Keratinocyte (primary cell): ENCODE measurements at regions not wholly inside any gene's neighbourhood (a gene's known extent, or its start where the extent isn't known, plus 50 kb on each side); places are given as distances from the start of the nearest gene placed in this dataset.

ENCODE experiments used
- DNase-seq: peaks from one replicate; pipeline ENCODE4 v3.0.0-alpha.2; 2011; ENCODE audit warnings: low read depth, missing footprints, low spot score
- FAIRE-seq: peaks from 2 replicates; lab custom pipeline; 2011; peaks lifted over from hg19 to GRCh38; lab: Jason Lieb, UNC
- H2AFZ ChIP-seq: 2 replicates; pipeline ENCODE4 v1.6.0; 2012; ENCODE audit warnings: low read length, control low read depth, inconsistent platforms; ENCODE audit not compliant: control insufficient read depth
- H3K27ac ChIP-seq: 2 replicates; pipeline ENCODE4 v1.5.1; 2011; ENCODE audit warnings: low read length; ENCODE audit not compliant: control insufficient read depth, insufficient read depth
- H3K27me3 ChIP-seq: 3 replicates; pipeline ENCODE4 v1.6.0; 2011; ENCODE audit warnings: low read length; ENCODE audit not compliant: control insufficient read depth, insufficient read depth; ENCODE audit errors: extremely low read depth
- H3K36me3 ChIP-seq, 2 experiments: 2 replicates in 1 of 2; 3 replicates in 1 of 2; pipeline ENCODE4 v1.5.1; 2011; ENCODE audit warnings: low read length in 2 of 2, mild to moderate bottlenecking in 1 of 2; ENCODE audit not compliant: control insufficient read depth in 2 of 2, insufficient read depth in 2 of 2; ENCODE audit errors: extremely low read depth in 1 of 2
- H3K4me1 ChIP-seq: 3 replicates; pipeline ENCODE4 v1.5.1; 2011; ENCODE audit warnings: low read length; ENCODE audit not compliant: control insufficient read depth, insufficient read depth; ENCODE audit errors: extremely low read depth
- H3K4me2 ChIP-seq: 3 replicates; pipeline ENCODE4 v1.6.0; 2011; ENCODE audit warnings: low read depth, low read length; ENCODE audit not compliant: control insufficient read depth, insufficient read depth; ENCODE audit errors: extremely low read depth
- H3K4me3 ChIP-seq, 3 experiments: fragments of 200-600 bp in 1 of 3; sonication (generic) in 1 of 3; 2 replicates in 2 of 3; 3 replicates in 1 of 3; pipeline ENCODE4 v1.5.1; 2011 to 2016; ENCODE audit warnings: low read length in 3 of 3, mild to moderate bottlenecking in 3 of 3, control low read depth in 2 of 3, inconsistent platforms in 1 of 3, low read depth in 1 of 3, mixed read lengths in 1 of 3, mixed run types in 1 of 3, moderate library complexity in 1 of 3; ENCODE audit not compliant: control insufficient read depth in 2 of 3, insufficient read depth in 2 of 3; ENCODE audit errors: extremely low read depth in 1 of 3
- H3K79me2 ChIP-seq: 2 replicates; pipeline ENCODE4 v1.6.0; 2012; ENCODE audit warnings: low read length; ENCODE audit not compliant: control insufficient read depth, insufficient read depth
- H3K9ac ChIP-seq: 3 replicates; pipeline ENCODE4 v1.6.0; 2011; ENCODE audit warnings: low read length; ENCODE audit not compliant: control insufficient read depth, insufficient read depth; ENCODE audit errors: extremely low read depth
- H3K9me1 ChIP-seq: 3 replicates; pipeline ENCODE4 v1.6.0; 2011; ENCODE audit warnings: low read length; ENCODE audit not compliant: control insufficient read depth, insufficient read depth; ENCODE audit errors: extremely low read depth
- H3K9me3 ChIP-seq: 2 replicates; pipeline ENCODE4 v1.5.1; 2012; ENCODE audit warnings: low read depth, low read length; ENCODE audit not compliant: control insufficient read depth
- H4K20me1 ChIP-seq: 3 replicates; pipeline ENCODE4 v1.6.0; 2011; ENCODE audit warnings: low read length; ENCODE audit not compliant: control insufficient read depth, insufficient read depth; ENCODE audit errors: extremely low read depth
- EZH2 ChIP-seq: IDR thresholded peaks from one replicate; pipeline ENCODE4 v1.6.1; 2012; ENCODE audit warnings: inconsistent platforms, mild to moderate bottlenecking, low read length, moderate library complexity
- dilution Hi-C: fragments of 300-500 bp; cut with MboI; formaldehyde crosslinking; loops from one replicate; pipeline ENCODE4 v1.7.0; 2020; ENCODE audit warnings: low sequenced_read_pairs; ENCODE audit not compliant: extremely low pct_ligation_motif_present
- TF ChIP-seq, protein P1 (sequence below), 3 experiments: IDR thresholded peaks in 1 of 3; conservative IDR thresholded peaks in 1 of 3; optimal IDR thresholded peaks in 1 of 3; 2 replicates in 2 of 3; 3 replicates in 1 of 3; pipeline versions ENCODE3 to v1.5.1; 2011; ENCODE audit warnings: low read length in 3 of 3, mild to moderate bottlenecking in 3 of 3, moderate library complexity in 2 of 3, control low read depth in 1 of 3, inconsistent platforms in 1 of 3; ENCODE audit not compliant: insufficient read depth in 2 of 3; ENCODE audit errors: extremely low read depth in 1 of 3

DNA sequence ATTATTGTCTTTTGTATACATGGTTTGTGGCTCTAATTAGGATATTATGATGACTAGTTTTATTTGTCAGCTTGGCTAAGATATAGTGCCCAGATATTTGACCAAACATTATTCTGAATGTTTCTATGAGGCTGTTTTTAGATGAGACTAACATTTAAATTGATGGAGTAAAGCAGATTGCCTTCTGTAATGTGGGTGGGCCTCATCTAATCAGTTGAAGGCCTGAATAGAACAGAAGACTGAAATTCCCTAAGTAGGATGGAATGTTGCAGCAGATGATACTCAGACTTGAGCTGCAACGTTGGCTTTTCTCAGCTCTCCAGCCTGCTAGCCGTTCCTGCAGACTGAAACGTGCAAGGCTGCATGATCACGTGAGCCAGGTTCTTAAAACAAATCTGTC, 546.5 kb downstream of the EDEM1 start:
- Histone ChIP-seq H3K4me3 (no peak overlapping the region), H3K9me3 (peaks cover 2% of the 10 kb centered on the region), H4K20me1 (no peaks in the 10 kb centered on the region), H3K4me1 (no peaks in the 10 kb centered on the region), H3K79me2 (no peaks in the 10 kb centered on the region), H3K27ac (no peak overlapping the region), H3K27me3 (no peaks in the 10 kb centered on the region), H3K4me2 (no peak overlapping the region), H3K36me3 (no peaks in the 10 kb centered on the region), H3K9me1 (no peaks in the 10 kb centered on the region), H3K9ac (no peak overlapping the region), H2AFZ (no peak overlapping the region)
- TF ChIP-seq, protein P1, sequence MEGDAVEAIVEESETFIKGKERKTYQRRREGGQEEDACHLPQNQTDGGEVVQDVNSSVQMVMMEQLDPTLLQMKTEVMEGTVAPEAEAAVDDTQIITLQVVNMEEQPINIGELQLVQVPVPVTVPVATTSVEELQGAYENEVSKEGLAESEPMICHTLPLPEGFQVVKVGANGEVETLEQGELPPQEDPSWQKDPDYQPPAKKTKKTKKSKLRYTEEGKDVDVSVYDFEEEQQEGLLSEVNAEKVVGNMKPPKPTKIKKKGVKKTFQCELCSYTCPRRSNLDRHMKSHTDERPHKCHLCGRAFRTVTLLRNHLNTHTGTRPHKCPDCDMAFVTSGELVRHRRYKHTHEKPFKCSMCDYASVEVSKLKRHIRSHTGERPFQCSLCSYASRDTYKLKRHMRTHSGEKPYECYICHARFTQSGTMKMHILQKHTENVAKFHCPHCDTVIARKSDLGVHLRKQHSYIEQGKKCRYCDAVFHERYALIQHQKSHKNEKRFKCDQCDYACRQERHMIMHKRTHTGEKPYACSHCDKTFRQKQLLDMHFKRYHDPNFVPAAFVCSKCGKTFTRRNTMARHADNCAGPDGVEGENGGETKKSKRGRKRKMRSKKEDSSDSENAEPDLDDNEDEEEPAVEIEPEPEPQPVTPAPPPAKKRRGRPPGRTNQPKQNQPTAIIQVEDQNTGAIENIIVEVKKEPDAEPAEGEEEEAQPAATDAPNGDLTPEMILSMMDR (optimal IDR thresholded peaks at IDR 0.05 in 1 of 3, IDR thresholded peaks at IDR 0.05 in 1 of 3, conservative IDR thresholded peaks at IDR 0.05 in 1 of 3; ENCODE audit: extremely low read depth in 1 of 3, insufficient read depth in 2 of 3, low read length in 3 of 3): no peak
- no peak for TF ChIP-seq EZH2
- DNase-seq (no peak), FAIRE-seq (no peak)
- dilution Hi-C loops: no loop called here

DNA sequence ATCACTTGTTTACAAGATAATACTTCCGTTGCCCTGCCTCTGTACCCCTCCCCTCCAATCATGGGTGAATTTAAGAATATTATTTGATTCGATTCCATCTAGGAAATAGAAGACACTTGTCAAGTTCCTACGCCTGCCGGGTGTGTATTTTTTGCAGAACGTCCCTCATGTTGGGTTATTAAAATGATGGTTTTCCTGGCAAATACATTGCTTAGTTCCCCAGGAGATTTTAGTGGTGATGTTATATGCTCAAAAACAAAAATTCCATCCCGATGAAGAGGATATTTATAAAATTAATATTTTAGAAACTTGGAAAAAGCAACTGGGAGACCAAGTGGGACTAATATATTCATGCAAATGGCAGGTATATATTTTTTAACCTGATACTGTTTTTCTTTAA, 548.4 kb downstream of the EDEM1 start:
- Histone ChIP-seq H3K79me2 (no peaks in the 10 kb centered on the region), H3K36me3 (no peaks in the 10 kb centered on the region), H3K9me3 (no peaks in the 10 kb centered on the region), H3K4me1 (no peaks in the 10 kb centered on the region), H3K9ac (no peak overlapping the region), H3K27ac (no peak overlapping the region), H3K4me3 (no peak overlapping the region), H3K27me3 (no peaks in the 10 kb centered on the region), H3K9me1 (no peaks in the 10 kb centered on the region), H4K20me1 (no peaks in the 10 kb centered on the region), H3K4me2 (no peak overlapping the region), H2AFZ (no peak overlapping the region)
- no peak for TF ChIP-seq EZH2
- TF ChIP-seq, protein P1 (optimal IDR thresholded peaks at IDR 0.05 in 1 of 3, IDR thresholded peaks at IDR 0.05 in 1 of 3, conservative IDR thresholded peaks at IDR 0.05 in 1 of 3; ENCODE audit: extremely low read depth in 1 of 3, insufficient read depth in 2 of 3, low read length in 3 of 3): no peak
- DNase-seq (no peak), FAIRE-seq (no peak)
- dilution Hi-C loops: no loop called here
